Stomach (tissue), 4 donors: ENCODE measurements at regions not wholly inside any gene's neighbourhood (a gene's known extent, or its start where the extent isn't known, plus 50 kb on each side); places are given as distances from the start of the nearest gene placed in this dataset.

Source experiments
- CTCF ChIP-seq, 7 experiments: fragments of 450-650 bp in 4 of 7; fragments of 200-600 bp in 3 of 7; sonication (generic) in 3 of 7; IDR thresholded peaks; one replicate each; pipeline ENCODE4 v1.5.1; 2016 to 2019; ENCODE audit warnings: antibody characterized with exemption in 7 of 7, control low read depth in 2 of 7, mild to moderate bottlenecking in 1 of 7
- POLR2A ChIP-seq, 4 donors: fragments of 450-650 bp; IDR thresholded peaks; one replicate each; pipeline ENCODE4 v1.6.1; 2016; ENCODE audit warnings: antibody characterized with exemption in 4 of 4, control low read depth in 2 of 4, mild to moderate bottlenecking in 1 of 4, moderate library complexity in 1 of 4

GRCh38 chr12:84161296-84161695, 751.3 kb downstream of the SLC6A15 start:
- no peak for TF ChIP-seq CTCF (IDR thresholded peaks at IDR 0.05)
- TF ChIP-seq POLR2A (IDR thresholded peaks at IDR 0.05) = no peak
